HG02623 (cell line): ENCODE measurements at regions not wholly inside any gene's neighbourhood (a gene's known extent, or its start where the extent isn't known, plus 50 kb on each side); places are given as distances from the start of the nearest gene placed in this dataset.

Experiments
- ATAC-seq: cut with Tn5 transposase; IDR thresholded peaks from one replicate; pipeline ENCODE4 v1.9.1; 2021; ENCODE audit warnings: moderate library complexity; ENCODE audit not compliant: unreplicated experiment

DNA sequence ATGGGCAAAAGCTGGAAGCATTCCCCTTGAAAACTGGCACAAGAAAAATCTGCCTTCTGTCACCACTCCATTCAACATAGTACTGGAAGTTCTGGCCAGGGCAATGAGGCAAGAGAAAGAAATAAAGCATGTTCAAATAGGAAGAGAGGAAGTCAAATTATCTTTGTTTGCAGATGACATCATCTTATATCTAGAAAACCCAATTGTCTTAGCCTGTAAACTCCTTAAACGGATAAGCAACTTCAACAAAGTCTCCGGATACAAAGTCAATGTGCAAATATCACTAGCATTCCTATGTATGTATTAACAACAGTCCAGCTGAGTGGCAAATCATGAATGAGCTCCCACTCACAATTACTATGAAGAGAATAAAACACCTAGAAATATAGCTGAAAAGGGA is 1579.3 kb downstream of the SUCLG1 start:
- ATAC-seq, result no peak

- no peak for ATAC-seq
Measured at GRCh38 chr2:82875858-82876257, 1583.2 kb downstream of the SUCLG1 start.

DNA sequence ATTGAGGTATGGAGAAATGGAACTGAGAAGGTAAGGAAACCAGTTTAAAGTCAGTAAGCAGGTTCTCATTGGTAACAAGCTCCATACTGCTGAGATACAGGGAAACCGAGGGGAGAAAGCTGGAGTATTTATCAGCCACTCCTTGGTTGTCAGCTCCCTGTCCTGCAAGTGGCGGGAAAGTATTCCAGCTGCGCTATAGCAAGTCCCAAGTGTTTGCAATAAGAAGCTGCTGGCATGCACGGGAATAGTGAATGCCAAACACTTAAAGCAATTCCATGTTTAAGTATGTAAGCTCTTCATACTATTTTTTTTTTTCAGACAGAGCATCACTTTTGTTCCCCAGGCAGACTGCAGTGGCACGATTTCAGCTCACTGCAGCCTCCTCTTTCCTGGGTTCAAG is 1601.1 kb downstream of the SUCLG1 start:
- ATAC-seq, result no peak

DNA sequence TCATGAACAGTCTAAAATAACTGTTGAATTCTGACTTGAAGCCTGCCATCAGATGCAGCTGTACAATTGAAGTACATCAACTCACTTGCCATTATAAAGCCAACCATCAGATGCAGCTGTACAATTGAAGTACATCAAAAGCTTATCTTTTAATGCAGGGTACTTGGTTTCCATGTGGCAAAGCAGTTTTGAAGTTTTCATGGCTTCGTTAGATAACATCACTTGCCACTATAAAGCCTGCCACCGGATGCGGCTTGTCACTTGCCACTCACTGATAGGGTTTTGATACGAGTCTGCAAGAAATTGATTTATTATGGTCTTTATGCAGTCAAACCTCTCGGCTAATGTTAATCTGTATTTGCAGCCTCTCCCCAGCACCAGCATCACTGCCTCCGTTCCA is 1605.8 kb downstream of the SUCLG1 start:
- ATAC-seq, result no peak

DNA sequence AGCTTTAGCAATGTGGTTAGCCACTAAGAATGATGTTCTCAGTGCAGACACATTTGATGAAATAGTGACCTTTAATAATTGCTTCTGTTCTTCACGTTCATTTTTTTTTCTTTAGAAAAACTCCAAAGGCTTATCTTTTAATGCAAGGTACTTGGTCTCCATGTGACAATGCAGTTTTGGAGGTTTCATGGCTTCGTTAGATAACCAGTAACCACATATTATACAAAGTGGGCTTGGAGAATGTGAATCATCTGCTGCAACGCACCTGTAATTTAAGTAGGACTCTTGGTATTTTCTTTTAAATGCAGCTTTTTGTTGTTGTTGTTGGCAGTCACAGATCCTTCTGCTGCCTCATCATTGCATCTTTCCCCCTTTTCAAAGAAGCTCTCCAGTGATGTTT is 1606.3 kb downstream of the SUCLG1 start:
- no peak for ATAC-seq

DNA sequence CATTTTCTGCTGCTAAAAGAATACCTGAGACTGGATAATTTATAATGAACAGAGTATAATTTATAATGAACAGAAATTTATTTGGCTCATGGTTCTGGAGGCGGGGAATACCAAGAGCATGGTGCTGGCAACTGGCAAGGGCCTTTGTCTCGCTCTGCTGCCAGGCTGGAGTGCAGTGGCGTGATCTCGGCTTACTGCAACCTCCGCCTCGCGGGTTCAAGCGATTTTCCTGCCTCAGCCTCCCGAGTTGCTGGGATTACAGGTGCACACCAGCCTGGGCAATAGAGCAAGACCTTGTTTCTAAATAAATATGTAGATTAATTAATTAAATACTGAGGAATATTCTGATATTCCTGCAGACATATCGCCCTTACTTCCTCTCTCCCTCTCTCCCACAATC is 1610.8 kb downstream of the SUCLG1 start:
- no peak for ATAC-seq

DNA sequence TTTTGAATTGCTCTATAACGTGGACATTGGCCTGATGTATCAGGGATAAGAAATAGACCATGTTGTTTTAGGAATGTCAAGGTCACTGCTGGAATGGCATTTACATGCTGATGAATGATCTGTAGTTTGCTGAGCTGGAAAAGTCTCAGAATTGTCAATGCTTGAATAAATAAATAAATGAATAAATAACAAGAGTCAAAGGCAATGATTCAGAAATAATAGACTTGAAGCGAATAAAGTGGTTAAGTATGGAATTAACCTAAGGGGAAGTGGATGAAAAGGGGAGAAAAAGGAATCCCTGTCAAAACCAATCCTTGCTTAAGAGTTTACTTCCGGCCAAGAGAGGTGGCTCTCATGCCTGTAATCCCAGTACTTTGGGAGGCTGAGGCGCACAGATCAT is 1620.0 kb downstream of the SUCLG1 start:
- no peak for ATAC-seq

GRCh38 chr2:82837588-82838304 is 1621.3 kb downstream of the SUCLG1 start:
- no peak for ATAC-seq

DNA sequence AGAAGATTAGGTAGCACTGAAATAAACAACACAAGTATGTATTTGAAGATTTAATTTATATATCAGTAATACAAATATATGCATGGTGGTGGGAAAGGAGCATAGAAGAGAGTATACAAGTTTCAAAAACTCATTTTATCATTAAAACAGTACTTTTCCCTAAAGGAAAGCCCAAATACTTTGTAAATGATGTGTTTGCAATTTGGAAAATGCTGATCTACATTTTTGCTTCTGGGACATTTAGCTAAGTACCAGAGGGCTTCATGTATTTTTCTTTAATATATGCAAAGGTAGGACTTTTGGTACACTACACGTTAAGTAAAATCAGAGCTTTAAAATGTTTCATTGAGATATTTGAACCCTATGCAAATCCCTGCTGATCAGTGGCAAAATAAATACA is 1624.2 kb downstream of the SUCLG1 start:
- no peak for ATAC-seq

GRCh38 chr2:82827426-82827825 is 1631.7 kb downstream of the SUCLG1 start:
- ATAC-seq, result no peak

DNA sequence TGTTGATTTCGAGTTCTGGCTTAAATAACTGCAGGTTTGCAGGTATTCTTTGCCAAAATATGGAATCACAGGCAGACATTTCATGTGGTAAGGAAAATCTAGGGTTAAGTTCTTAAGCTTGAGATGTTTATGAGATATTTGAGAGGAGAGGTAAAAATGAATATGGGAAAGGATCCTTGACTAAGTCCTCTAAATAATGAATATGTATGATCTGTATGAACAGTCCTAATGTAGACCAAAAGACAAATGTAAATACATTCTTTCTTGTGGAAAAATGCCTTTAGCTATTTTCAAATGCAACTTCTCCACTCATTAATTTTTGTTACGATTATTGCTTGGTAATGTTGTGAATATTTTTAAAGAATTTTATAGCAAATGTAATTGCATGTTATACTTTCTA is 1632.6 kb downstream of the SUCLG1 start:
- no peak for ATAC-seq

DNA sequence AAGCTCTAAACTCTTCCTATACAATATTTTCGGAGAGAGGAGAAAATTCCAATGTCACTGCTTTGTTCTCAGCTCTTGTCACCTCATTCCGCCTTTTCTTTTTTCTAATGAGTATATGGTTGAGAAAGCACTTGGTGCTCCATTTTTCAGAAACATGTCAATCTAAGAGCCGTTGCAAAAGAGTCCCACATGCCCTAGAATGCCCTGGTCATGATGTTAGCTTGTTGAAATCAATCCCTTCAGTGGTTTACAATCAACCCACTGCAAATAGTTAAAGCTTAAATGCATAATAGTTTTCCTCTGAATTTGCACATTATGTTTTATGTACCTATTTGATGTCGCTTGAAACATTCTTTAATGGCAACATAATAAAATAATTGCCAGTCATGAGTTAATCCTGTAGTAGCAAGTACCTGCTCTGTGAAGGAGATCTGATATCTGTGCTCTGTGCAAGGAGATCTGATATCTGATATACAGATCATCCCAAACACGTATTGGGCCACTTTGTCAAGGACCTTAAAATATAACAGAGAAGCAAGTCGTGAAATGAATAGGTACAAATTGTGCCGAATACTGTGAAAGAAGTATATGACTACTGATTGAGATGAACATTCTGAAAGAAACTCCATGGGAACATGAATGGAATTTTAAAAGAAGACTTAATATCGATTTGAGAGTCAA is 1633.5 kb downstream of the SUCLG1 start:
- no peak for ATAC-seq

DNA sequence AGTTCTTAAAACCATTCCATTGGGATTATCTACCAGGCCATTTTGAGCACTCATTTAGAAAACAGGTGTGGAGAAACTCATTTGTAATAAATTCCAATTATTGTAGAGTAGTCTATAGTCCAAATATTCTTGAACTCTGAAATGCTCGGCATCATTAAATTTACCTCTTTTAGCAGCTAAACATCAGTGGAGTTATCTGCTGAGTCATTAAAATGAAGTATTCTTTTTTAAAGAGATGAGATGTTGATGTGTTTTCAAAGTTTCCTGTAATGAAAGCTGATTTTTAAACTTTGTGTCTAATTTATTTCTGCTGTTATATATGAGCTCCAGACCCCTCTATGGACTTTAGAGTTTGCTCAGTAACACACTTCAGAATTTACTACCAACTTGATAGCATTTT is 1635.2 kb downstream of the SUCLG1 start:
- ATAC-seq, result no peak

DNA sequence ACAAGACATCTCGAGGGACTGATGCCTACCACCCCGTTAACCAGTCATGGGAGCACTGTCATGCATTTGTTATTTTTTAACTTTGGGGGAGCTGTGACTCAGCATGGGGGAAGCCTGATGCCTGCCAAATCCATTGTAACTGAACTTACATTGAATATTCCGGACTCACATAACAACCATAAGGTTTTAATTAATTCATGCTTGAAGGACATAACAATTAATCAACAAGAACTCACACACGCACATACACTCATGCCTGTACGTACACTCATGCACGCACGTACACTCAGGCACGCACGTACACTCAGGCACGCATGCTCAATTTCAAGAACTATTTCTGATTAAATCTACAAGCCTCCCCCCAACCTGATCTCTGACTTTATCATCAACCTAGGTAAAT is 1639.1 kb downstream of the SUCLG1 start:
- no peak for ATAC-seq

DNA sequence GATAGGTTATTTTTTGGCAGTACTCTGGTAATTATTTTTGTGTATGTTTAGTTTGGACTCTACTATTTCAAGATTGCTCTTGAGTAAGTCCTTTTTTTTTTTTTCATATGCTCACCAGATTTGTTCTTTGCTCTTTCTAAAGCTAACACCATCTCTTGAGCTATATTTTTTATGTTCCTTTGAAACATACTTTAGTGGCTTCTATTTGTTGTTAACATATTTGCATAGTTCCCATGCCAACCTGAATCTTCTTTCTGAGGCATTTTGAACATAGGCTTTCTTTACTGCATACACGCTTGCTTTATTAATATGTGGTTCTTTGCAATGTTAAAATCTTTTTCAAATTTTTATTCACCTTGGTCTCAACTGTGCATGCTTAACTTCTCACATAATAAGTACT is 1644.9 kb downstream of the SUCLG1 start:
- no peak for ATAC-seq

- no peak for ATAC-seq
Measured at GRCh38 chr2:82811946-82812345, 1647.1 kb downstream of the SUCLG1 start.

GRCh38 chr2:82803307-82803706 is 1655.8 kb downstream of the SUCLG1 start:
- ATAC-seq, result no peak

DNA sequence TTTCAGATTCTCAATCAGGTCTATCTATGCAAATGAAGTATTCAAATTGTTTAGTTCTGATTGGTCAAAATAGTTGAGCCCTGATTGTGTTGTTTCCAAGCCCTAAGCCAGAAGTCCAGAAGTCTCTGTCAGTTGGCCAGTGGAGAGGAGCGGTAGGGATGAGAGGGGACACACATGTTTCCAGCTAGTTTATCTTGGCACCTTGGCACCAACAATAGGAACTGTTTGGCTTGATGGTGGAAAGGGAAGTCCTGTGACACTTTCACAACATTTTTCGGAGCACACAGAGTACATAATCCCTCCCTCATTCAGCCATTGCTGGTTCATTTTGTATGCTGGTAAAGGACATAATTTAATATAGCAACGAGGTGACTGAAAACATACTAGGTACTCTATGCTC is 1661.6 kb downstream of the SUCLG1 start:
- no peak for ATAC-seq

DNA sequence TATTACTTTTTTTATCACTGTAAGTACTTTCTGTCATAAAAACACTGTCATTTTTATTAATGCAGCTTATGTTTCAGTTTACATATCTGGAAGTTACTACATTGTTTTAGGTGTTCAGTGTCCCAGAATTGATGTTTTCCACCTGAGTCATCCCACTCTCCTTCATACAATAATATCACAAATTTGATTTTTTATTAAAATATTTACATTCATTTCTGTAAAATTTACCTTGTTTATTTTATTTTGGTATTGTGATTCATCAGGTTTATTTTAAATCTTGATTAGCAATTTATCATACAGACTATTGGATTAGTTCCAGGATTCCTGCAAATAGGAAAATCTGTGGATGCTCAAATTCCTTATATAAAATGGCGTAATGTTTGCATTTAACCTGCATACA is 1662.9 kb downstream of the SUCLG1 start:
- ATAC-seq, result no peak

GRCh38 chr2:82795446-82795845 is 1663.6 kb downstream of the SUCLG1 start:
- no peak for ATAC-seq

GRCh38 chr2:82793711-82794435 is 1665.2 kb downstream of the SUCLG1 start:
- ATAC-seq, result no peak

GRCh38 chr2:82792316-82792715 is 1666.8 kb downstream of the SUCLG1 start:
- no peak for ATAC-seq
